Kidney tubule cell (primary cell): ENCODE measurements at regions not wholly inside any gene's neighbourhood (a gene's known extent, or its start where the extent isn't known, plus 50 kb on each side); places are given as distances from the start of the nearest gene placed in this dataset.
"Not testable (repeated sequence)": the region's sequence is repeated elsewhere in the genome, so short reads cannot be mapped to it uniquely, and the experiment has no call there.

Source experiments
- DNase-seq: peaks from one replicate; pipeline ENCODE4 v3.0.0-alpha.2; 2018; ENCODE audit warnings: low spot score

DNA sequence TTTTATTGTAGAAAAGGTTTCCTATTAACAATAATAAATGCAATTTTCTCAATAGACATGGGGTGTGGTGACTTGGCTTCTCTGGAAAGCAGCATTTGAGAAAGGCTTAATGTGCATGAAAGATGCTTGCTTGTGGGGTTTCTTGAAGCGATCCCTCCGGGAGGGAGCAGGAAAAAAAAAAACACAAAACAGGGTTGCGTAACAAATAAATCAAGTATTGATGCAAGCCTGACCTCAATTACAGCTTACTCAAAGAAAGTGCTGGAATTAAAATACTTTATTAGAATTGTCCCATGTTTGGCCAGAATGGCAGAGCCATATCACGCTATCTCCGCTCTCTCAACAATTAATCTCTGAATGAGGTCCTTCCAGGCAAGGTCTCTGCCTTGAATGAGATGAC lies 1612.5 kb downstream of the REEP3 start:
- no peak for DNase-seq

DNA sequence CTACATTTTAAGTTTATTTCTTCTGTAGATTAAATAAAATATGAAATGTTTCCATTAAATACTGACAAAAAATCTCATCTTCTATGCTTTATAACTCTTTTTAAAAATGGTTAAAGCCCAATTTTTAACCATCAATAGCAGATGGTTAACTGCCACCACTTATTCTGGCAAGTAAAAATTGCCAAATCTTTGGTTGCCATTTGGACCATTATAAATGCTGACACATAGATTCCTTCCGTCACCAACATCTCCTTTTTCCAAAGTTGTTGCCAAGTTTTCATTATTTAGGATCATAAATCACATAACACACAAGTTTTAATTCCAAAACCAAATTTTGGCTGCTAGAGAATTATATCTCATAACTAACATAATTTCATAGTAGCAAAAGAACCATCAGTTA lies 1614.3 kb downstream of the REEP3 start:
- DNase-seq, result no peak

DNA sequence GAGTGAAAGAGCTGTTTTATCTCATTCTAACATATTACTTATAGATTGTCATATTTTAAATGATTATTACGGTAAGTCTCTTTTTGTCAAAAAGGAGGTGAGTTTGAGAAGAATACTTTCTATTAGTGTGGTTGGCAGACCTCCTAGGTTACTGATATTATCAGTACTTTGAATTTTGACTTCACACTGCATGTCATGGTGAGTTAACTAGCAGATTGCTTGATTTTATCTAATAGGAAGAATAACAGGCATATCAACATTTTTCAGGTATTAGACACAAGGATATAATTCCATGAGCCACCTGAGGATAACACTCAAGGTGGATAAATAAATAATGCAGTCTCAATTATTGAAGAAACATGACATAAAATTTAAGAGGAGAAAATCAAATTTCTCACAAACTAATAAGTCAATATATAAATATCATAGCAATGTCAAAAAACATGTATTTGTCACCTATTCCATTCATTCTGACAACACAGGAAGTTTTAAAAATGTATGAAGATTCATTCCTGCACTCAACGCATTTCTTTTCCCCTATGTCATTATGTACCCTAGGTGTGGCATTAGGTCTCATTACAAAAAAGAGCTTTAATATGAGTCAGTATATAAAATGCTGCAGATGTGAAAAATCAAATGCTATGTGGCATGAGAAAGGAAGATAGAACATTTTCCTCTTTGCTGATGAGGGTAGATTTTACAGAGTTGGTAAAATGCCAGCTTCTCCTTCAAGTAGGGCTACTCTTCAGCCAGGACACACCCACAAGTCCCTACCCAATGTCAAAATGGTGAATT lies 1621.6 kb downstream of the REEP3 start:
- no peak for DNase-seq

DNA sequence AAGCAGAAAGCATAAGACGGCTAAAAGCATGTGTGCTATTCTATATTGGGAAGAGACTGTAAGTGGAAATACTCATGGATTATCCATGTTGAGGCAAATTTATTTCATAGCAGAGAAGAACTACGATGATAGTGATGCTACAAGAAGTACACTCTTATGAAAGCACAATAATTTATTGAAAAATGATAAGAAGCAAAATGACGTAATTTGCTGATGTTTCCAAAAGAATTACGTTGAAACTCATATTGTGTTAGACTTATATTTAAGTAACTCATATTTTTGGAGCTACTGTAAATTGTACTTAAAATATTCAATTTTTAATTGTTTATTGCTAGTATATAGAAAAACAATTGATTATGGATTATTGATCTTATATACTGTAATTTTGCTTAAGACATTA lies 1622.5 kb downstream of the REEP3 start:
- DNase-seq, result no peak

DNA sequence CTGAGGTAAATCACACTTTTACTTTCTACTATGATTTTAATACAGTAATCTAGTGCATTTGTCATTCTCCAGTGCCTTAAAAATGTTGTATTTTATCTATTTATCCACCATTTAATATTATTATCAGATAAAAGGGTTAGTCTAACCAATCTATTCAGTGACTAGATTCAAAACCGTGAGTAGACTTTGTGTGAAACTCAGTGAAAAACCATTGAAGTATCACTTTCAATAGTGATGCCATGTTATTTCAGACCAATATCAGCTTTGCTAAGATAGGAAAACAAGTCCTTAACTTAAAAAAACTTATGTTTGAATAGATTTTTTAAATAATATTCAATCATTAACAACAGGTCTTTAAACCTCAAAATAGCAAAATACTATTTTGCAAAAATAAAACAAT lies 1628.7 kb downstream of the REEP3 start:
- no peak for DNase-seq

DNA sequence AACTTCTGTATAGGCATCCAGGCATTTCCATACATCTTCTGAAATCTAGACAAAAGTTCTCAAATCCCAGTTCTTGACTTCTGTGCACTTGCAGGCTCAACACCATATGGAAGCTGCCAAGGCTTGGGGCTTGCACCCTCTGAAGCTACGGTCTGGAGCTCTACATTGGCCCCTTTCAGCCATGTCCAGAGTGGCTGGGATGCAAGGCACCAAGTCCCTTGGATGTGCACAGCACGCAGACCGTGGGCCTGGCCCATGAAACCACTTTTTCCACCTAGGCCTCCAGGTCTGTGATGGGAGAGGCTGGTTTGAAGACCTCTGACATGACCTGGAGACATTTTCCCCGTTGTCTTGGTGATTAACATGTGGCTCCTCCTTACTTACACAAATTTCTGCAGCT lies 1645.1 kb downstream of the REEP3 start:
- no peak for DNase-seq

DNA sequence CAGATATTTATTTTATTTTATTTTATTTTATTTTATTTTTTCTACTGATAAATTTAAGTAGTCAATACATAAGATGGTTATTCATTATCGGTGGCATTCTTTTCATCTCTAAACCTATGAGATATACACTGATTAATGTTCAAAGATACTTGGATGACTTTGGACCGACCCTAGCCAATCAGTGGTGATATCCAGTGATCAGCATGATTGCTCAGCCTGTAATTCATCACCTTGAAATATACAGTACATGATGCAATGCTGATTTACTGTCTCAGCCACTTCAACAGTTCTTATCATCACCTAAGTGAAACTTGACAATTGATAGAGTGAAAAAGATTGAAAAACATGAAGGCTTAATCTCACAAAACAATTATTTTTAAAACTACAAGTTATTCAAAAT lies 1651.0 kb downstream of the REEP3 start:
- no peak for DNase-seq

DNA sequence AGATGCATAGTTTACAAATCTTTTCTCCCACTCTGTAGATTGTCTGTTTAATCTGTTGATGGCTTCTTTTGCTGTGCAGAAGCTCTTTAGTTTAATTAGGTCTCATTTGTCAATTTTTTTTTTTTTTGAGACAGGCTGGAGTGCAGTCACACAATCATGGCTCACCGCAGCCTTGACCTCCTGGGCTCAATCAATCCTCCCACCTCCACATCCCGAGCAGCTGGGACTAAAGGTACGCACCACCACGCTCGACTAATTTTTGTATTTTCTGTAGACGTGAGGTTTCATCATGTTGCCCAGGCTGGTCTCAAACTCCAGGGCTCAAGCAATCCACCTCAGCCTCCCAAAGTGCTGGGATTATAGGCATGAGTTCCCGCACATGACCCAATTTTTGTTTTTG lies 1655.8 kb downstream of the REEP3 start:
- no peak for DNase-seq

DNA sequence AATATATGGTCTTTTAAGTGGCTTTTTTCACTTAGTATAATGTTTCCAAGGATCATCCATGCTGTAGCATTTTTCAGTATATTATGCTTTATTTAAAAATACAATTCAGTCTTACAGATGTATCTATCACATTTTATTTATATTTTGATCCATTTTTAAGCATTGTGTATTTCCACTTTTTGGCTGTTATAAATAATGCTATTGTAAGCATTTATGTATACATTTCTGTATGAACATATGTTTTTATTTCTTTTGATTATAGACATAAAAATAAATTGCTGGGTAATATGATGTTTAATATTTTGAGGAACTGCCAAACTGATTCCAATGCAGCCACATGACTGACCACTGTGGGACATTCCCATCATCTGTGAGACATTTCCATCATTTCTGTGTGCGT lies 1662.0 kb downstream of the REEP3 start:
- DNase-seq, result no peak

DNA sequence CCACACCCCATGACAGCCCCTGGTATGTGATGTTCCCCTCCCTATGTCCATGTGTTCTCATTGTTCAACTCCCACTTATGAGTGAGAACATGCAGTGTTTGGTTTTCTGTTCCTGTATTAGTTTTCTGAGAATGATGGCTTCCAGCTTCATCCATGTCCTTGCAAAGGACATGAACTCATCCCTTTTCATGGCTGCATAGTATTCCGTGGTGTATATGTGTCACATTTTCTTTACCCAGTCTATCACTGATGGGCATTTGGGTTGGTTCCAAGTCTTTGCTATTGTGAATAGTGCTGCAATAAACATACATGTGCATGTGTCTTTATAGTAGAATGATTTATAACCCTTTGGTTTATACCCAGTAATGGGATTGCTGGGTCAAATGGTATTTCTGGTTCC lies 1665.5 kb downstream of the REEP3 start:
- DNase-seq, result not testable (repeated sequence)

DNA sequence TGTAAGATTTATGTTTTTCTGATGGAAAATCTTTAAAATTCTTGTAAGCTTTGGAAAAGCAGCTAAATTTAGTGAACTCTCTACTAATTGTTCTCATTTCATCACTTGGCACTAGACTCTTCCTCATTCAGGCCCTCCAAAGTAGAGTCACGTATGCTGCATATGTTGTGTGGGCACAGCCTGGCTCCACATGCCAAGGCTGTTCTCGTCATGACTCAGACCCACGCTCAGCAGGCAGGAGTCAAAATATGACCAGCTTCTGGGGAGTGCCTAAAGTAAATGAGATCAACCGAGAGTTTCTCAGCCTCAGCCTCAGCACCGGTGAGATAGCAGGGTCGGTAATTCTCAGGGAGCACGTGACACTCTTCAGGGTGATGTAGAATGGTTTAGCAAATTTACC lies 1672.9 kb downstream of the REEP3 start:
- DNase-seq, result peak; percentile 39

DNA sequence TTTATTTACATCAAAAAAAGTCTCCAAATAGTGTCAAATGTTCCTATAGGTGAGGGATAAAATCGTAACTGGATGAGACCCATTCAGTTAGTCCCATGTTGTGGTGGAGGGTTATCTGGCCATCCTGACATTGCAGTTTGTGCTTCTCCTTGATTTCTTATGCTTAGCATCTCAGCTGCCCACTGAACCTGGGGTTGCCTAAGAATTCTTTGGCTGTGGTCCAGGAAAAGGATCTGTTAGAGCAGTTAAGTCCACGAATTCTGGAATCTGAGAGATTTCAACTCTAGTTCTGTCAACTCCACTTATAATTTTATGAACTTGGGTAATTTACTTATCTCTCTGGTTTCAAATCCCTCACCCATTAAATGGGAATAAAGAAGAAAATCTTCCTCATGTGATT lies 1673.4 kb downstream of the REEP3 start:
- DNase-seq, result peak; percentile 3

DNA sequence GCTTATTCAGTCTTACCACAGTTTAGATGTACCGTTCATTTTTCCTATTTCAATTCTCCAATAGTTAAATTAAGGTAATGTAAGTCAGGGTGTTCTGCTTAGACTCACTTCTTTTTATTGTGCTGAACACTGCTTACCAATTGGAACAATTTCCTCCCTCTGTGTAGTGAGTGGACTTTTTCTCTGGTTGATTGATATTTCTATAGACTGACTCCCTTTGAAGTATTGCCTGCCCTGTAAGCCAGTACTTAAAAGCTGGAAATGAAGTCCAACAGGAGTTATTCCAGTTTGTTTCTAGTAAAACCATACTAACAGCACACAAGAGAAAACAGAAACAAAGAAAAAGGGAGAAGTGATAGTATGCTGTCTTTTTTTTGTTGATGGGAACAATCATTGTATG lies 1674.9 kb downstream of the REEP3 start:
- no peak for DNase-seq

DNA sequence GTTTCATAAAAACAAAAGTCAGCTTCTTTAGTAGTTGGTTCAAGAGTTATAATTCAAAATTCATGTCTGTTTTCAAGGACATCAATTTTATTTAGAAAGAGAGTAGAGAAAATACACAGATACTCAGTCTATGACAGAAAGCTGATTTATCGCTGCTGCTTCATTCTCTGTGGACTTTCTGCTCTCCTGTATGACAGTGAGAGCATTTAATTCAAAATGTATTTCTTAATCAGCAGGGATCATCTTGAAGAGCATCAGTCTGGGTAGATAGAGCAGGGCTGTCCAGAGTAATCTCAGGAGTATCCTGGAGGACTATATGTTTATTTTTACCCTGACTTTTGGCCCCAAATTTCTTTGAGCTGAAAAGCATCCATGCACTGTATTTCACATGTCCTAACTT lies 1676.7 kb downstream of the REEP3 start:
- no peak for DNase-seq

DNA sequence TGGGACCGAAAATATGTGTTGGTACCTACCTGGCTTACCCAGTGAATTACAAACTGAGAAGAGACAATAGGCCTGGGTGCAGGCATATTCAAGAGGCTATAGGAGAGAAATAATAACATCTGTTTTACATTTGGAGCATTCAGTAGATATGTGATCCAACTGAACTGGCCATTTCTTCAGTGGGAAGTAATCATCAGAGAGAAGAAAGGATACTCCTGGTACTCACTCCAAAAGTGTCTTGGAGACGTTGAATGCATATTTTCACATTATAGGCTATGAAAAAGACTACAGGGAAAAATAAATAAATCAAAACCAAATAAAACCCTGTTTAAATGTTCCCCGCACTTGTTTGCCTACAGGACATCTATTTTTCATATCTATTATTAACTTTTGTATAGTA lies 1680.3 kb downstream of the REEP3 start:
- no peak for DNase-seq

DNA sequence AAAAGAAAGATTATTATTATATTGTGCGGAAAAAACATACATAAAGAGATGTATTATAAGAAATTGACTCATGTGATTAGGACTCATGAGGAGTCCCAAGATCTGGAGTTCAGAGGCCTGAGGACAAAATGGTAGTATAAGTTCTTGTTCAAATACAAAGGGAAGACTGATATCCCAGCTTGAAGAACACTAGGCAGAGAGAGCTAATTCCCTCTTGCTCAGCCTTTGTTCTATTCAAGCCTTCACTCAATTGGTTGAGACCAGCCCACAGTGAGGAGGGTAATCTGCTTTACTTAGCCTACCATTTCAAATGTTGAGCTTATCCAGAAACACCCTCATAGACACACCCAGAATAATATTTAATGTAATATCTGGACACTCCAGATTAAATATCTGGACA lies 1683.8 kb downstream of the REEP3 start:
- DNase-seq, result no peak

DNA sequence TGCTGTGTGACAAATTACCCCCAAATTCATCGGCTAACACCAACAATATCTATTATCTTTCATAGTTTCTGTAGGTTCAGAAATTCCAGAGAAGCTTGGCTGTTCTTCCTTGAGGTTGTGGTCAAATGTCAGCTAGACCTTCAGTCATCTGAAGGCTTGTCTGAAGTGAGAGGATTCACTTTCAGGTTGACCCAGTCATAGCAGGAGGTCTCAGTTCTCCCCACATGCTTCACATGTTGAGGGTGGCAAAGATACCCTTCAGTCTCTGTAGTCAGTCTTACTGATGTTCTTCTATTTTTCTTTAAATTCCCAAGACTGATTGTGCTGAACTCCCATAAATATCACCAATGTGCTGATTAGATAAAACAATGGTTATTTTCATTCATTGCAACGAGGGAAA lies 1692.0 kb downstream of the REEP3 start:
- DNase-seq, result no peak

DNA sequence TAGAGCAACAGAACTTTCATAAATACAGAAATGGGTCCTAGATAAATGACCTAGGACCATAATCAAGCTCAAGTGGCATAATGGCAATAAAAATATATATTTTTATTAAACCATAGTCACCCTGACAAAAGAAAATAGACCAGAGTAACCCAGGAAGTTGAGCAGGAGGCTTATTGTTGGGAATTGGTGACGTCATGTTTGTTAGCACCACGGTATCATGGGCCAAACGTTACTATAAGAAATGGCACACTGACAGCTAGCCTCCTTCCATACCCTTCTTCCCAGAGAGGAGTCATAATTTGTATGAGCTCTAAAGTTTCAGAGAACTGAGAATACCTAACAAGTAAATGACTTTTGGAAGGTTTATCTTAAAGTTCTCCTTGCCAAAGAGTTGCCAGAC lies 1698.2 kb downstream of the REEP3 start:
- no peak for DNase-seq

DNA sequence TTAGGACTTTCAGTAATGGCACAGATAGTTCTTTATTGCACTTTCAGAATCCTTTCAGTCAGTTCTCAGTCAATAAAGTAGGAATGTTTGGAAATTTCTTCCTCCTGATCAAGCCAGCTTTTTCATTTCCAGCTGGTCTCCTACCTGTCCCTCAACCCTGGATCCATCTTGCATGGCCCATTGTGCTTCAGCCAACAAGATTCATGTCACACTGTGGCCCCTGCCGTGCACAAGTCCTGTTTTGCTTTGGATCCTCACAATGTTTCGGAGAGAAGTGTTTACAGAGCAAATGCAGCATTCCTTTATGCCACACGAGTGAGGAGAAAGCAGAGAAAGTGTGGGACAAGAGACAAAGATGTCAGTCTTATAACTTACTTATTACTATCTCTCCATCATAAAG lies 1694.7 kb upstream of the LRRTM3 start:
- DNase-seq, result no peak

DNA sequence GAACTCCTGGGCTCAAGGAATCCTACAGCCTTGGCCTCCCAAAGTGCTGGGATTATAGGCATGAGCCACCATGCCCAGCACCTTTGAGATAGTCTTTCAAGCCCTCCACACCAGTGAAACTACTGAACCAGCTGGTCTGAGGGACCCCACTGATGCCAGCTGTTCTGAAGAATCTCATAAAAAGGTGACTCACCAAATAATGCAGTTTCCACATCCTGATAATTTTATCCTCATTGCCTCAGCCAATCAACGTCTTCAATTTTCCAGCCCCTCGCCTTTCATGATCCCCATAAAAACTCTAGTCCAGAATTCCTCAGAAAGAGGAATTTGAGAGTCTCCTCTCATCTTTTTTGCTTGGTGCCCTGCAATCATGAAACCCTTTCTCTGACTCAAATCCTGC lies 1691.6 kb upstream of the LRRTM3 start:
- DNase-seq, result no peak

DNA sequence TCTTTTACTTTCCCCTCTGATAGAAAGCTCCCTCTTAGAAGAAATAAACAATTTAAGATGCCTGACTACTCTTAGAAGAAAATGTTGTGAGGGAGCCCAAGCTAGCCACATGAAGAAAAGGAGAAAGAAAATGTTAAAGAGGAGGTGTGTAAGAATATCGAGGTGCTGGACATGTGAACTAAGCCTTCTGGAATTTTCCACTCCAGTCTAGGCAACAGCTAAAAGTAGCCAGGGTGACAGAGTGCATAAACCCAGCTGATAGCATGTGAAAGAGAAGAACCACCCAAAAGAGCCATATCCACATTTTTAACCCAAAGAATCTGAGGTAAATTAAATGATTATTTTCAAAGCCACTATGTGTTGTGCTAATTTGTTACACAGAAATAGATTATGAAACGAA lies 1690.6 kb upstream of the LRRTM3 start:
- DNase-seq, result no peak

DNA sequence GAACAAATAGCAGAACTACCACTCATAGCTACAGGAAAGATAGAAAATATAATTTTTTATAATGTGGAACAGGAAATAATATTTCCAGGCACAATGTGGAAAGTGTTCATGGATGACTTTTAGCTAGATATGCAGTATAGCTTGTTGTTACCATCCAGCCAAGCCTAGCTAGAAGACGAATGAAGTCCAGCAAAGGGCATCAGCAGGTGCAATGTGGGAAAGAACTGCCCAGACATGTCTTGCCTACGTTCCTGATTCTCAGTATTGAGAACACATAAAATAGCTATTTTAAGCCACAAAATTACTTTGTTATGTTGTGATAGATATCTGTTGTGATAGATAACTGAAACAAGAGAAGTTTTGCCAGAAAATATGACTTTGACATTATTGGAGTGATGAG lies 1690.0 kb upstream of the LRRTM3 start:
- no peak for DNase-seq

DNA sequence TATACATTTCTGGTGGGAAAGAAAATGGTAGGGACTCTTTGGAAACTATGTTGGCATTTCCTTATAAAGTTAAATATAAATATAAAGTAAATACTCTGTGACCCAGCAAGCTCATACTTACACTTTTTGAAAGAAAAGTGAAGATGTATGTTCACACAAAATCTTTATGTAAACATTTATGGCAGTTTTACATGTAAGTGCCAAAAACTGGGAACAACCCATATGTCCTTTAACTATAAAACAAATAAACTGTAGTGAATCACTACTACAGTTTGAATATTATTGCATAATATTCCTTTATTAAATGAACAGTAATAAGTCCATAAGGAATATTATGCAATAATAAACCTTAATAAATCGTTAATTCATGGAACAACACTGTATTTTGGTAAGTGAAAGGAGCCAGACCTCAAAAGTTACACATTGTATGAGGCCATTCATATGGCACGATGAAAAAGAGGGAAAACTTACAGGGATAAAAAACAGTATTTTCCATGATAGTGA lies 1660.3 kb upstream of the LRRTM3 start:
- DNase-seq, result no peak

DNA sequence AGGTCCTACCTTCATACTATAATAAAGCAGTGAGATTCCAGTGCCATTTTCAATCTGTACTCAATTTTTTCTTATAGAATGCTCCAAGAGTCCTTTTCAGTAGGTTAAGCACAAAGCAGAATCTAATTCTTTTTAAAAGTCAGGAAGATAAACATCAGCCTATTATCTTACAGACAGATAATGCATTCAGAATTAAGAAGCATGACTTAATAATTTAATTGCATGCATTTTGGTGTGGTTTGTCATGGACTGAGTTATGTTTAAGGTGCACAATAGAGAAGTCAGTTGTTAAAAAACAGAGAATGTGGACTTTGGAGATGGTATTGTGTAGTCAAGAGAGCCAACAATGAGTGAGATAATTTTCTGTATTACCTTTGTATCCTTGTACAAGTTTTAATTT lies 1656.3 kb upstream of the LRRTM3 start:
- not testable (repeated sequence) for DNase-seq
